Hindlimb muscle (tissue), 1 donor: ENCODE measurements at regions not wholly inside any gene's neighbourhood (a gene's known extent, or its start where the extent isn't known, plus 50 kb on each side); places are given as distances from the start of the nearest gene placed in this dataset.

Experiments used
- DNase-seq: peaks from one replicate; pipeline ENCODE4 v3.0.0-alpha.2; 2013

- DNase-seq = no peak
These were observed 60.2 kb upstream of the DGKB start for GRCh38 chr7:14962778-14963177.

DNA sequence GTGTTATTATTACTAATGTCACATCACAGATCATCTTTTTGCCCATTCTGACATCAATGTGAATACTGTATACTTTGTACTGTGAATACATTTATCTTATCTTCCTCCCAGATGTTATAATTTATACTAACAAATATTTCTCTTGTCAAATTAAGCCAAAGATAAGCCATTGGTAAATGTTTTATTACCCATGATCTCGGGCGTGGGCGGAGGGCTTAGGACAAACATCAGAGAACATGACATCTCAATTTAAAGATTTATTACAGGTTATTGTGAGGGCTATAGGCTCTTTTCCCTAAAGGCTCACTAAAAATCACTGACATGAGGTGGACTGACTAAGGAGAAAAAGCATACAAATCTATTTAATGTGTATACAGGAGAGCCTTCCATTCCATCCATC is 58.2 kb upstream of the DGKB start:
- DNase-seq = no peak

DNA sequence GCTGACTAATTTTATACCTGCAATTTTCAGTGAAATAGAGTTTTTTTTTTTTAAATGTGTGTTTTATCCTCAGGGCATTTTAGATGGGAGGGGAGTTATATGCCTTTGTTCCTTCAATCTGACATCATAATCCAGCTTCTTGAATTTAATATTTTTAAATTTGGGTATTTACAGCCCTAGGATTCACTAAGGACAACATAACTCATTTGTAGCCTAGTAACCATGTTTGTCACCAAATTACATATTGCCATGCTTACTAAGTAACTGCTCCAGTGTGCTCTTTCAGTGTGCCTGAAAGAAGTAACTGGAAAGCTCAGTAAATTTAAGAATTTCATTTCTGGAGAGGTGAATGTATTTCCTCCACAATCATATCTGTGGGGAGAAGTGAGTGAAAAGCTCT is 56.8 kb upstream of the DGKB start:
- no peak for DNase-seq

- no peak for DNase-seq
These were observed 51.5 kb upstream of the DGKB start for GRCh38 chr7:14954035-14954434.
